Endodermal cell (in vitro differentiated cells): ENCODE measurements at regions not wholly inside any gene's neighbourhood (a gene's known extent, or its start where the extent isn't known, plus 50 kb on each side); places are given as distances from the start of the nearest gene placed in this dataset.
"Not testable (repeated sequence)": the region's sequence is repeated elsewhere in the genome, so short reads cannot be mapped to it uniquely, and the experiment has no call there.

ENCODE experiments used
- DNase-seq: peaks from one replicate; pipeline ENCODE4 v3.0.0-alpha.2; 2017
- H3K27ac ChIP-seq: 2 replicates; pipeline ENCODE4 v1.5.1; 2013; ENCODE audit warnings: mild to moderate bottlenecking, low read depth, low read length, moderate library complexity
- H3K27me3 ChIP-seq: 2 replicates; pipeline ENCODE4 v1.6.1; 2013; ENCODE audit warnings: mild to moderate bottlenecking, low read length, moderate library complexity; ENCODE audit not compliant: insufficient read depth, control insufficient read depth, poor library complexity, severe bottlenecking
- H3K36me3 ChIP-seq: 2 replicates; pipeline ENCODE4 v1.7.0; 2013; ENCODE audit warnings: mild to moderate bottlenecking, low read length, moderate library complexity; ENCODE audit not compliant: control insufficient read depth, insufficient read depth
- H3K4me1 ChIP-seq: one replicate; pipeline ENCODE4 v1.7.0; 2013; ENCODE audit warnings: low read length; ENCODE audit not compliant: control insufficient read depth, insufficient read depth
- H3K4me3 ChIP-seq: 2 replicates; pipeline ENCODE4 v1.5.1; 2013; ENCODE audit warnings: mild to moderate bottlenecking, low read length, moderate library complexity
- H3K9ac ChIP-seq: 2 replicates; pipeline ENCODE4 v1.6.1; 2013; ENCODE audit warnings: mild to moderate bottlenecking, low read length, moderate library complexity; ENCODE audit not compliant: poor library complexity, severe bottlenecking; ENCODE audit errors: extremely low read depth
- H3K9me3 ChIP-seq: 2 replicates; pipeline ENCODE4 v1.6.1; 2013; ENCODE audit warnings: mild to moderate bottlenecking, low read length, moderate library complexity; ENCODE audit not compliant: control insufficient read depth
- H3K27ac Mint-ChIP-seq: 2 replicates; pipeline ENCODE4 v1.8.0; 2020; ENCODE audit warnings: mixed read lengths
- H3K27me3 Mint-ChIP-seq: 2 replicates; pipeline ENCODE4 v1.8.0; 2021; ENCODE audit warnings: mild to moderate bottlenecking, mixed read lengths; ENCODE audit not compliant: insufficient read depth
- H3K36me3 Mint-ChIP-seq: 2 replicates; pipeline ENCODE4 v1.8.0; 2020; ENCODE audit warnings: low read depth, mixed read lengths
- H3K4me1 Mint-ChIP-seq: 2 replicates; pipeline ENCODE4 v1.8.0; 2020; ENCODE audit warnings: mixed read lengths
- H3K4me3 Mint-ChIP-seq: 2 replicates; pipeline ENCODE4 v1.8.0; 2020; ENCODE audit warnings: mild to moderate bottlenecking, moderate library complexity, mixed read lengths
- H3K9me3 Mint-ChIP-seq: 2 replicates; pipeline ENCODE4 v1.8.0; 2020; ENCODE audit warnings: mild to moderate bottlenecking, mixed read lengths
- WGBS, 2 experiments: methylation state at CpG; one replicate each; pipeline versions ENCODE4 v1.1.5 to v1.1.7; 2013; ENCODE audit warnings: missing lambda C conversion rate in 2 of 2, mixed read lengths in 1 of 2; ENCODE audit not compliant: insufficient coverage in 1 of 2, insufficient read length in 1 of 2; 5-methylcytosine and 5-hydroxymethylcytosine counted together
- TF ChIP-seq, protein P1 (sequence below): fragments of 200-600 bp; sonication (generic); conservative IDR thresholded peaks from 2 replicates; pipeline ENCODE4 v1.5.0; 2021; ENCODE audit warnings: antibody characterized with exemption, mild to moderate bottlenecking

DNA sequence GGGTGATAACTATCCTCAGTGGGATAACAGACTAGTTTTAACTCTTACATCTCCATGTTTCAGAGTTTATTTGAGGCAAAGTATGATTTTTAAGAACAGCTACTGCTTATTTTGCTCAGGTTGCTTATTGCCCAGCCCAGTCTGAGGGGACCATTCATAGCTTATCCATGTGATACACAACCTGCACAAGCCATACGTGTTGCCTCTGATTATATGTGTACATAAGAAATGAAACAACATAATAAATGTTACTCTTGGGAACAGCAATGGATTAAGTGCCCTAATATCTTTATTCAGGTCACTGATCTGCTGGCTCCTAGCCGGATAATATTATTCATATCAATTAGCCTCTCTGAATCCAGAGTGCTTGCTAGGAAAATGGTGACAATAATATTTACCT, 236.2 kb downstream of the CGGBP1 start:
- H3K9me3 ChIP-seq: no peaks in the 10 kb centered on the region
- no peaks in the 10 kb centered on the region for H3K9me3 Mint-ChIP-seq
- H3K27ac Mint-ChIP-seq: no peak overlapping the region
- H3K27ac ChIP-seq: no peak overlapping the region
- H3K27me3 Mint-ChIP-seq: no peaks in the 10 kb centered on the region
- DNase-seq: no peak
- H3K27me3 ChIP-seq: no peaks in the 10 kb centered on the region
- H3K36me3 ChIP-seq: no peaks in the 10 kb centered on the region
- TF ChIP-seq, protein P1, sequence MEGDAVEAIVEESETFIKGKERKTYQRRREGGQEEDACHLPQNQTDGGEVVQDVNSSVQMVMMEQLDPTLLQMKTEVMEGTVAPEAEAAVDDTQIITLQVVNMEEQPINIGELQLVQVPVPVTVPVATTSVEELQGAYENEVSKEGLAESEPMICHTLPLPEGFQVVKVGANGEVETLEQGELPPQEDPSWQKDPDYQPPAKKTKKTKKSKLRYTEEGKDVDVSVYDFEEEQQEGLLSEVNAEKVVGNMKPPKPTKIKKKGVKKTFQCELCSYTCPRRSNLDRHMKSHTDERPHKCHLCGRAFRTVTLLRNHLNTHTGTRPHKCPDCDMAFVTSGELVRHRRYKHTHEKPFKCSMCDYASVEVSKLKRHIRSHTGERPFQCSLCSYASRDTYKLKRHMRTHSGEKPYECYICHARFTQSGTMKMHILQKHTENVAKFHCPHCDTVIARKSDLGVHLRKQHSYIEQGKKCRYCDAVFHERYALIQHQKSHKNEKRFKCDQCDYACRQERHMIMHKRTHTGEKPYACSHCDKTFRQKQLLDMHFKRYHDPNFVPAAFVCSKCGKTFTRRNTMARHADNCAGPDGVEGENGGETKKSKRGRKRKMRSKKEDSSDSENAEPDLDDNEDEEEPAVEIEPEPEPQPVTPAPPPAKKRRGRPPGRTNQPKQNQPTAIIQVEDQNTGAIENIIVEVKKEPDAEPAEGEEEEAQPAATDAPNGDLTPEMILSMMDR: no peak
- H3K4me1 Mint-ChIP-seq: no peaks in the 10 kb centered on the region
- no peak overlapping the region for H3K4me3 ChIP-seq
- no peak overlapping the region for H3K4me3 Mint-ChIP-seq
- 80% methylated on average over 2 of the region's 2 CpGs; no CpG with 5 or more reads in 1 of the 2 experiments for WGBS, 2 experiments
- no peaks in the 10 kb centered on the region for H3K36me3 Mint-ChIP-seq
- no peaks in the 10 kb centered on the region for H3K4me1 ChIP-seq
- no peak overlapping the region for H3K9ac ChIP-seq

DNA sequence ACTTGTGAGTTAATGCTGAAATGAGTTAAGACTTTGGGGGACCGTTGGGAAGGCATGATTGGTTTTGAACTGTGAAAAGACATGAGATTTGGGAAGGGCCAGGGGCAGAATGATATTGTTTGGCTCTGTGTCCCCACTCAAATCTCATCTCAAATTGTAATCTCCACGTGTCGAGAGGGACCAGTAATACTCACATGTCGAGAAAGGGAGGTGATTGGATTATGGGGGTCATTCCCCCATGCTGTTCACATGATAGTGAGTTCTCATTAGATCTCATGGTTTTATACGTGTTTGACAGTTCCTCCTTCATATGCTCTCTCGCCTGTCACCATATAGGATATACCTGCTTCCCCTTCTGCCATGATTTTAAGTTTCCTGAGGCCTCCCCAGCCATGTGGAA, 245.3 kb downstream of the CGGBP1 start:
- not testable (repeated sequence) for H3K27ac ChIP-seq, H3K36me3 Mint-ChIP-seq, H3K36me3 ChIP-seq, H3K4me1 ChIP-seq, DNase-seq, H3K4me3 ChIP-seq, H3K9me3 ChIP-seq, H3K9ac ChIP-seq, H3K27me3 Mint-ChIP-seq, H3K4me3 Mint-ChIP-seq, H3K4me1 Mint-ChIP-seq, H3K9me3 Mint-ChIP-seq, H3K27ac Mint-ChIP-seq, H3K27me3 ChIP-seq
- WGBS, 2 experiments: 86 to 96% methylated on average over 3 to 6 of the region's 6 CpGs

DNA sequence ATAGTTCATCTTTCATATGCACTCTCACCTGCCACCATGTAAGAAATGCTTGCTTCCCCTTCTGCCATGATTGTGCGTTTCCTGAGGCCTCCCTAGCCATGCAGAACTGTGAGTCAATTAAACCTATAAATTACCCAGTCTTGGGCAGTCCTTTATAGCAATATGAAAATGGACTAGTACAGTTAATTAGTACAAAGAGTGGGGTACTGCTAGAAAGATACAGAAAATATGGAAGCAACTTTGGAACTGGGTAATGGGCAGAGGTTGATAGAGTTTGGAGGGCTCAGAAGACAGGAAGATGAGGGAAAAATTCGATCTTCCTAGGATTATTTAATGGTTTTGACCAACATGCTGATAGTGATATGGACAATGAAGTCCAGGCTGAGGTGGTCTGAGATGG, 246.9 kb downstream of the CGGBP1 start:
- H3K4me1 Mint-ChIP-seq: no peaks in the 10 kb centered on the region
- TF ChIP-seq, protein P1: no peak
- DNase-seq: no peak
- no peak overlapping the region for H3K4me3 Mint-ChIP-seq
- Histone ChIP-seq H3K4me1 (no peaks in the 10 kb centered on the region), H3K27ac (no peak overlapping the region), H3K9me3 (no peaks in the 10 kb centered on the region), H3K27me3 (no peaks in the 10 kb centered on the region), H3K4me3 (no peak overlapping the region), H3K9ac (no peak overlapping the region), H3K36me3 (no peaks in the 10 kb centered on the region)
- H3K27me3 Mint-ChIP-seq: no peaks in the 10 kb centered on the region
- H3K9me3 Mint-ChIP-seq: no peaks in the 10 kb centered on the region
- no peaks in the 10 kb centered on the region for H3K36me3 Mint-ChIP-seq
- H3K27ac Mint-ChIP-seq: no peak overlapping the region
- 50 to 75% methylated on average over 1 to 2 of the region's 2 CpGs for WGBS, 2 experiments

DNA sequence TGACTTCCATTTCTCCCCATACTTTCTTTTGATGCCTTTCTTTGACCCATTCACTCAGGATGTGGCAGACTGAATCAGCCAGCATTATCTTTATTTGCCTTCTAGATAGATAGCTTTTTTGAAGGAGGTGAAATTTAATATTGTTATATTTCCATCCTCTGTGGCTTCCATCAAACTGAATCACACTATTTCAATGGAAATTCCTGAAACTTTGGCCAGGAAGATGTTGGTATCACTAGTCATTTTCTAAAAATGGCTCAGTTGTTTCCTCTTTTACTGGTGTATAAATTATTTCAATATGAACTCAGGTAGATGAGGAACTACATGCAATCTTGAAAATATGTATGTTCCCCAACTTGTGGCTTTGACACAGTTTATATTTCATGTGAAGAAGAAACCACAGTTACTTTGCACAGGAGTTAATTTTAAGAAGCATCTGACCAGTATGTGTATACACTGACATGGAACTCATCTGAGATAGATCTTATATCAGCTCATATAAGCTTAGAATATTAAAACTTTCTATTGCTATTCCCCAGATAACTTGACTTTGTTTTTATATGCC, 248.3 kb downstream of the CGGBP1 start:
- Histone ChIP-seq H3K9ac (no peak overlapping the region), H3K4me1 (no peaks in the 10 kb centered on the region), H3K27me3 (no peaks in the 10 kb centered on the region), H3K4me3 (no peak overlapping the region), H3K9me3 (no peaks in the 10 kb centered on the region), H3K27ac (no peak overlapping the region), H3K36me3 (no peaks in the 10 kb centered on the region)
- no peak overlapping the region for H3K4me3 Mint-ChIP-seq
- no peak overlapping the region for H3K27ac Mint-ChIP-seq
- H3K9me3 Mint-ChIP-seq: no peaks in the 10 kb centered on the region
- no peaks in the 10 kb centered on the region for H3K4me1 Mint-ChIP-seq
- DNase-seq: no peak
- H3K36me3 Mint-ChIP-seq: no peaks in the 10 kb centered on the region
- TF ChIP-seq, protein P1: no peak
- no peaks in the 10 kb centered on the region for H3K27me3 Mint-ChIP-seq
